B cell (primary cell): ENCODE measurements at regions not wholly inside any gene's neighbourhood (a gene's known extent, or its start where the extent isn't known, plus 50 kb on each side); places are given as distances from the start of the nearest gene placed in this dataset.

ENCODE experiments used
- ATAC-seq: fragments of 200-7000 bp; cut with Tn5 transposase; one replicate; pipeline ENCODE4 v1.10.0; 2021; ENCODE audit warnings: low read depth, mild to moderate bottlenecking, moderate number of reproducible peaks, moderate library complexity
- CTCF ChIA-PET: fragments of 350-600 bp; sonication (Branson Sonifier 250); formaldehyde crosslinking; loops from one replicate; lab custom pipeline; 2021; ENCODE audit warnings: antibody characterized with exemption, inconsistent platforms; lab: Charles Lee
- POLR2A ChIA-PET: fragments of 350-600 bp; sonication (Branson Sonifier 250); formaldehyde crosslinking; loops from one replicate; lab custom pipeline; 2021; ENCODE audit warnings: antibody characterized with exemption; lab: Charles Lee
- DNase-seq: peaks from one replicate; pipeline ENCODE4 v3.0.0; 2013
- H2AFZ ChIP-seq: 2 replicates; pipeline ENCODE4 v1.6.1; 2012; ENCODE audit warnings: mild to moderate bottlenecking, low read depth, low read length; ENCODE audit not compliant: insufficient read depth, poor library complexity, severe bottlenecking
- H3K27ac ChIP-seq, 2 donors: 1 replicate in 1 of 2; 2 replicates in 1 of 2; pipeline ENCODE4 v1.5.1; 2012 to 2013; ENCODE audit warnings: low read length in 2 of 2, mild to moderate bottlenecking in 2 of 2, moderate library complexity in 1 of 2
- H3K27me3 ChIP-seq, 4 experiments: fragments of 200-600 bp in 1 of 4; sonication (generic) in 1 of 4; replicated peaks in 1 of 4; 1 replicate in 2 of 4; 2 replicates in 2 of 4; pipeline versions ENCODE4 v1.6.1 to v1.7.0; 2013 to 2016; ENCODE audit warnings: low read length in 3 of 4, mild to moderate bottlenecking in 2 of 4, mixed read lengths in 1 of 4, moderate library complexity in 1 of 4; ENCODE audit not compliant: insufficient read depth in 4 of 4, control insufficient read depth in 3 of 4; ENCODE audit errors: control extremely low read depth in 1 of 4
- H3K36me3 ChIP-seq, 2 experiments: replicated peaks in 1 of 2; 1 replicate in 1 of 2; 2 replicates in 1 of 2; pipeline versions ENCODE4 v1.6.1 to v1.7.1; 2013; ENCODE audit warnings: low read length in 1 of 2; ENCODE audit not compliant: insufficient read depth in 2 of 2, control insufficient read depth in 1 of 2; ENCODE audit errors: control extremely low read depth in 1 of 2, extremely low read depth in 1 of 2
- H3K4me1 ChIP-seq, 2 donors: fragments of 200-600 bp in 1 of 2; sonication (generic) in 1 of 2; 1 replicate in 1 of 2; 2 replicates in 1 of 2; pipeline versions ENCODE4 v1.5.1 to v1.6.1; 2013 to 2017; ENCODE audit warnings: low read length in 2 of 2; ENCODE audit not compliant: control insufficient read depth in 2 of 2, insufficient read depth in 2 of 2
- H3K4me2 ChIP-seq: replicated peaks from 2 replicates; pipeline ENCODE3; 2012; ENCODE audit warnings: mild to moderate bottlenecking, low read depth, low read length; ENCODE audit not compliant: poor library complexity, severe bottlenecking
- H3K4me3 ChIP-seq, 5 experiments: fragments of 200-600 bp in 1 of 5; sonication (generic) in 1 of 5; 1 replicate in 3 of 5; 2 replicates in 2 of 5; pipeline versions ENCODE4 v1.5.1 to v1.7.0; 2011 to 2016; ENCODE audit warnings: low read length in 4 of 5, mild to moderate bottlenecking in 4 of 5, low read depth in 2 of 5, control low read depth in 1 of 5, moderate library complexity in 1 of 5; ENCODE audit not compliant: insufficient read depth in 1 of 5; ENCODE audit errors: control extremely low read depth in 1 of 5, extremely low read depth in 1 of 5
- H3K79me2 ChIP-seq: fragments of 200-600 bp; sonication (generic); one replicate; pipeline ENCODE4 v1.6.0; 2016; ENCODE audit warnings: low read length; ENCODE audit not compliant: control insufficient read depth, insufficient read depth
- H3K9ac ChIP-seq: fragments of 200-600 bp; sonication (generic); 2 replicates; pipeline ENCODE4 v1.6.1; 2017; ENCODE audit warnings: mild to moderate bottlenecking, low read length, moderate library complexity
- H3K9me3 ChIP-seq, 3 donors: one replicate each; pipeline versions ENCODE4 v1.6.1 to v1.7.1; 2013; ENCODE audit warnings: low read length in 2 of 3; ENCODE audit not compliant: control insufficient read depth in 2 of 3, insufficient read depth in 1 of 3; ENCODE audit errors: control extremely low read depth in 1 of 3
- H4K20me1 ChIP-seq: 2 replicates; pipeline ENCODE4 v1.6.0; 2012; ENCODE audit warnings: mild to moderate bottlenecking, low read length; ENCODE audit not compliant: insufficient read depth, control insufficient read depth, poor library complexity, severe bottlenecking
- H3K27ac Mint-ChIP-seq: one replicate; pipeline ENCODE4 v1.8.0; 2021; ENCODE audit warnings: mixed read lengths
- H3K27me3 Mint-ChIP-seq: one replicate; pipeline ENCODE4 v1.8.0; 2021; ENCODE audit warnings: mixed read lengths
- H3K4me1 Mint-ChIP-seq: one replicate; pipeline ENCODE4 v1.8.0; 2021; ENCODE audit warnings: mixed read lengths
- H3K4me3 Mint-ChIP-seq: one replicate; pipeline ENCODE4 v1.8.0; 2021; ENCODE audit warnings: mixed read lengths
- H3K9me3 Mint-ChIP-seq: one replicate; pipeline ENCODE4 v1.8.0; 2022; ENCODE audit warnings: mixed read lengths; ENCODE audit not compliant: insufficient read depth
- EZH2 ChIP-seq: IDR thresholded peaks from 2 replicates; pipeline ENCODE4 v1.6.1; 2012; ENCODE audit warnings: borderline replicate concordance, low read depth, mild to moderate bottlenecking, moderate library complexity, low read length; ENCODE audit not compliant: insufficient read depth, poor library complexity, severe bottlenecking
- WGBS: methylation state at CpG from one replicate; pipeline ENCODE4 v1.1.5; 2013; ENCODE audit warnings: missing lambda C conversion rate; ENCODE audit not compliant: insufficient coverage; 5-methylcytosine and 5-hydroxymethylcytosine counted together
- intact Hi-C: fragments of 100-400 bp; cut with micrococcal nuclease; formaldehyde crosslinking; loops from one replicate; pipeline ENCODE4 v1.10.0; 2022
- TF ChIP-seq, protein P1 (sequence below): fragments of 200-600 bp; IDR thresholded peaks from one replicate; pipeline ENCODE4 v1.8.0; 2022; ENCODE audit warnings: antibody characterized with exemption, mild to moderate bottlenecking

DNA sequence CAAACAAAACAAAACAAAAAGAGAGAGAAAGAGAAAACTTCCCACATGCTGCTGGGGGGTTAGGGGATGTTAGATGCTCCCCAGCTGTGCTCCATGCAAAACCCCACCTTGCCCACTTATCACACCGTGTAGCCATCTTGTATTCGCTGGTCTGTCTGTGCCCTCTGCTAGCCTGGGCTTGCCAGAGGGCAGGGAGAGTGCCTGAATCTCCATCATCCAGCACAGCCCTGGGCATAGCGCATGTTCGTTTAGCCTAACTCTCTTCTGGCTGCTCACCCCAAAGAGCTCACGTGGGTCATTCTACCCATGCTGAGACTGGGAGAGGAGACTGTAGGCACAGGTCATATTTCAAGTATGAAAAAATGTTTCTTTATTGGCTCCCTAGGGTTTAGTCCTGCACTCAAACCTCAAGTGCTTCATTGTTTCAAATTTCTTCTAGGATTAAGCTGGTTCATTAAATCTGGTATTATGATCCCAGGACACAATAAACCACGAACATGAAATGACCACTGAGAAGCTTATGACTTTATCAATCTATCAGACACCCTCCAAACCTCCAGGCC, 100.5 kb downstream of the KCNF1 start:
- H3K27me3 Mint-ChIP-seq: peaks cover 15% of the 10 kb centered on the region

DNA sequence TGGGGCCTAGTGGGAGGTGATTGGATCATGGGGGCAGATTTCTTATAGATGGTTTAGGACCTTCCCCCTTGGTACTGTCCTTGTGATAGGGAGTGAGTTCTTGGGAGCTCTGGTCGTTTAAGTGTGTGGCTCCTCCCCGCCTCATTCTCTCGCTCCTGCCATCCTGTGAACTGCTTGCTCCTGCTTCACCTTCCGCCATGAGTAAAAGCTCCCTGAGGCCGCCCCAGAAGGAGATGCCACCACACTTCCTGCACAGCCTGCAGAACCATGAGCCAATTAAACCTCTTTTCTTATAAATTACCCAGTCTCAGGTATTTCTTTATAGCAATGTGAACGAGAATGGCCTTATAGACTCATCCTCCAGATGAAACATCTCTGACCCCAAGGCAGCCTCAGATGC, 101.5 kb downstream of the KCNF1 start:
- Histone ChIP-seq H3K27ac (no peak overlapping the region), H3K9ac (no peak overlapping the region), H3K9me3 (peaks cover 0 to 39% (median 5%) of the 10 kb centered on the region in 3 donors), H2AFZ (no peak overlapping the region), H3K4me3 (no peak overlapping the region), H3K4me1 (no peaks in the 10 kb centered on the region), H3K27me3 (peaks cover 0 to 8% (median 0%) of the 10 kb centered on the region in 4 experiments), H4K20me1 (no peaks in the 10 kb centered on the region), H3K79me2 (no peaks in the 10 kb centered on the region), H3K4me2 (no peak overlapping the region), H3K36me3 (no peaks in the 10 kb centered on the region)
- ChIA-PET POLR2A (no interaction called here), CTCF (no interaction called here)
- TF ChIP-seq, protein P1, sequence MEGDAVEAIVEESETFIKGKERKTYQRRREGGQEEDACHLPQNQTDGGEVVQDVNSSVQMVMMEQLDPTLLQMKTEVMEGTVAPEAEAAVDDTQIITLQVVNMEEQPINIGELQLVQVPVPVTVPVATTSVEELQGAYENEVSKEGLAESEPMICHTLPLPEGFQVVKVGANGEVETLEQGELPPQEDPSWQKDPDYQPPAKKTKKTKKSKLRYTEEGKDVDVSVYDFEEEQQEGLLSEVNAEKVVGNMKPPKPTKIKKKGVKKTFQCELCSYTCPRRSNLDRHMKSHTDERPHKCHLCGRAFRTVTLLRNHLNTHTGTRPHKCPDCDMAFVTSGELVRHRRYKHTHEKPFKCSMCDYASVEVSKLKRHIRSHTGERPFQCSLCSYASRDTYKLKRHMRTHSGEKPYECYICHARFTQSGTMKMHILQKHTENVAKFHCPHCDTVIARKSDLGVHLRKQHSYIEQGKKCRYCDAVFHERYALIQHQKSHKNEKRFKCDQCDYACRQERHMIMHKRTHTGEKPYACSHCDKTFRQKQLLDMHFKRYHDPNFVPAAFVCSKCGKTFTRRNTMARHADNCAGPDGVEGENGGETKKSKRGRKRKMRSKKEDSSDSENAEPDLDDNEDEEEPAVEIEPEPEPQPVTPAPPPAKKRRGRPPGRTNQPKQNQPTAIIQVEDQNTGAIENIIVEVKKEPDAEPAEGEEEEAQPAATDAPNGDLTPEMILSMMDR: no peak
- TF ChIP-seq EZH2: no peak
- ATAC-seq (no peak), DNase-seq (no peak)
- peaks cover 11% of the 10 kb centered on the region for H3K9me3 Mint-ChIP-seq
- intact Hi-C loops: no loop called here
- peaks cover 14% of the 10 kb centered on the region for H3K27me3 Mint-ChIP-seq
- no peaks in the 10 kb centered on the region for H3K4me1 Mint-ChIP-seq
- H3K27ac Mint-ChIP-seq: no peak overlapping the region
- 88% methylated on average over 5 of the region's 6 CpGs for WGBS
- no peak overlapping the region for H3K4me3 Mint-ChIP-seq

More for the DNA sequence above, 100.5 kb downstream of the KCNF1 start:
- Histone ChIP-seq H2AFZ (no peak overlapping the region), H4K20me1 (no peaks in the 10 kb centered on the region), H3K79me2 (no peaks in the 10 kb centered on the region), H3K27ac (no peak overlapping the region), H3K36me3 (no peaks in the 10 kb centered on the region), H3K9ac (no peak overlapping the region), H3K4me3 (no peak overlapping the region), H3K4me2 (no peak overlapping the region), H3K9me3 (peaks cover 0 to 36% (median 5%) of the 10 kb centered on the region in 3 donors), H3K27me3 (peaks cover 0 to 6% (median 0%) of the 10 kb centered on the region in 4 experiments), H3K4me1 (no peaks in the 10 kb centered on the region)
- WGBS: 90% methylated on average over 4 of the region's 6 CpGs
- TF ChIP-seq, protein P1: no peak
- TF ChIP-seq EZH2: no peak
- intact Hi-C loops: no loop called here
- Mint-ChIP-seq H3K4me3 (no peak overlapping the region), H3K4me1 (no peaks in the 10 kb centered on the region), H3K9me3 (peaks cover 11% of the 10 kb centered on the region), H3K27ac (no peak overlapping the region)
- ATAC-seq (no peak), DNase-seq (no peak)
- CTCF ChIA-PET: no interaction called here
- POLR2A ChIA-PET: no interaction called here
